IPS-18a (cell line): ENCODE measurements at regions not wholly inside any gene's neighbourhood (a gene's known extent, or its start where the extent isn't known, plus 50 kb on each side); places are given as distances from the start of the nearest gene placed in this dataset.

Experiments
- H3K27ac ChIP-seq: one replicate; pipeline ENCODE4 v1.5.1; 2013; ENCODE audit warnings: low read length
- H3K27me3 ChIP-seq: one replicate; pipeline ENCODE4 v1.6.1; 2013; ENCODE audit warnings: mild to moderate bottlenecking, low read length; ENCODE audit not compliant: control insufficient read depth, insufficient read depth
- H3K36me3 ChIP-seq: one replicate; pipeline ENCODE4 v1.6.1; 2013; ENCODE audit warnings: low read depth, low read length; ENCODE audit not compliant: control insufficient read depth
- H3K4me1 ChIP-seq: one replicate; pipeline ENCODE4 v1.6.1; 2013; ENCODE audit warnings: low read depth, low read length; ENCODE audit not compliant: control insufficient read depth
- H3K4me3 ChIP-seq: one replicate; pipeline ENCODE4 v1.5.1; 2013; ENCODE audit warnings: low read length
- H3K9ac ChIP-seq: one replicate; pipeline ENCODE4 v1.6.1; 2013; ENCODE audit warnings: mild to moderate bottlenecking, low read length, moderate library complexity
- H3K9me3 ChIP-seq: one replicate; pipeline ENCODE4 v1.6.1; 2013; ENCODE audit warnings: low read depth, low read length; ENCODE audit not compliant: control insufficient read depth

- Histone ChIP-seq H3K36me3 (no peaks in the 10 kb centered on the region), H3K4me1 (no peaks in the 10 kb centered on the region), H3K4me3 (no peak overlapping the region), H3K9ac (no peak overlapping the region), H3K27ac (no peak overlapping the region), H3K27me3 (no peaks in the 10 kb centered on the region), H3K9me3 (no peaks in the 10 kb centered on the region)
Observed at GRCh38 chr5:104170926-104171325, 608.3 kb upstream of the NUDT12 start.

GRCh38 chr5:104146652-104147051 is 584.1 kb upstream of the NUDT12 start:
- no peaks in the 10 kb centered on the region for H3K36me3 ChIP-seq
- H3K9ac ChIP-seq = no peak overlapping the region
- H3K9me3 ChIP-seq = no peaks in the 10 kb centered on the region
- no peaks in the 10 kb centered on the region for H3K4me1 ChIP-seq
- no peaks in the 10 kb centered on the region for H3K27me3 ChIP-seq
- no peak overlapping the region for H3K4me3 ChIP-seq
- H3K27ac ChIP-seq = no peak overlapping the region

DNA sequence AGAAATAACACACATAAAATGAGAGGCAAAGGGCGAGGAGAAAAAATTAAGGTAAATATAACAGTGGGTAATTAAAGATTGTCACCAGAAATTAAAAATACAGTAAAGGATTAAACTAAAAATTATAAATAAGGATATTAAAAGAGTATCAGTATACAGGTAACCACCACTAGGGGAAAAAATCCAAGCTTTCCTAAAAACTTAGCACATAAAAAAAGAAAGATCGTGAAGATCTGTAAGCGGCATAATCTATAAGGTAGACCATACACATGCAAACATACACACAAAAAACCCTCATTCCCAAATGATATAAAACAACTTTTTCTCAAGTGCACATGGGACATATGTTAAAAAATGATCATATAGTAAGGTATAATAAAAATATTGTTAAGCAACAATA is 577.3 kb upstream of the NUDT12 start:
- Histone ChIP-seq H3K4me1 (no peaks in the 10 kb centered on the region), H3K27me3 (no peaks in the 10 kb centered on the region), H3K36me3 (no peaks in the 10 kb centered on the region), H3K4me3 (no peak overlapping the region), H3K9me3 (no peaks in the 10 kb centered on the region), H3K27ac (no peak overlapping the region), H3K9ac (no peak overlapping the region)

DNA sequence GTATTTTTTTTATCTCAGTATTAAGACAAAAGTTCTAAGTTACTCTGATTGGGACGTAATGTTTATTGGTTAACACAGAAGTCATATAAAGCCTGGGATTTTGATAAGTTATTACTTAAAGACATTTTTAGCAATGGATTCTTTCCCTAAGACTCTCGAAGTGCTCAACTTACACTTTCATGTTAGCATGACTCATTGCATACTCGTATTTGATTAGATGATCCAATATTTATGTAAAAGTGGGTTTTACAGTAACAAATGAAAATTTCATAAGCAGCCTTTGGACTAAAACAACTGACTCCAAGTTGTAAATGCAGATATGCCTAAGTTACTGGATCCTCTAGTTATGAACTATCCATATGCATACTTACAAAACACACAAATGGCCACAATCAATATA is 567.7 kb upstream of the NUDT12 start:
- Histone ChIP-seq H3K9ac (no peak overlapping the region), H3K9me3 (peaks cover 10% of the 10 kb centered on the region), H3K27me3 (no peaks in the 10 kb centered on the region), H3K36me3 (no peaks in the 10 kb centered on the region), H3K27ac (no peak overlapping the region), H3K4me1 (no peaks in the 10 kb centered on the region), H3K4me3 (no peak overlapping the region)

DNA sequence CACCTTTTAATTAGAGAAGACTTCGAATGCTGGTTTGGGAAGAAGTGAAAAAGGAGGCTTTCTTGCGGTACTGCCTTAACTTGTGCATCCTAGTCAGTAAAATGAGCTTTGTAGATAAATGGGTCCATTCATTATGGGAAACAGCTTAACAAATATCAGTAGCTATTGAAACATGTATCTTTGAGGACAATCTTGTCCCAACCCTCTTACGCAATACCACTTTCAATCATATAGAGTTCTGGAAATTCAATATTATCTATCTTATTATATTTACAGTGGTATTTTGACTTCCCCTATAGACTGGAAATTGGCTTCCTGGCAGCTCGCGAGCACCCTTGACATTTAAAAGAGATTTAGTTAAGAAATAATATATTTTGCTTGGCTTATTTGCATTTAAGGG is 565.8 kb upstream of the NUDT12 start:
- H3K9ac ChIP-seq = no peak overlapping the region
- H3K27ac ChIP-seq = no peak overlapping the region
- no peaks in the 10 kb centered on the region for H3K4me1 ChIP-seq
- H3K4me3 ChIP-seq = no peak overlapping the region
- H3K27me3 ChIP-seq = no peaks in the 10 kb centered on the region
- no peaks in the 10 kb centered on the region for H3K36me3 ChIP-seq
- H3K9me3 ChIP-seq = no peaks in the 10 kb centered on the region

DNA sequence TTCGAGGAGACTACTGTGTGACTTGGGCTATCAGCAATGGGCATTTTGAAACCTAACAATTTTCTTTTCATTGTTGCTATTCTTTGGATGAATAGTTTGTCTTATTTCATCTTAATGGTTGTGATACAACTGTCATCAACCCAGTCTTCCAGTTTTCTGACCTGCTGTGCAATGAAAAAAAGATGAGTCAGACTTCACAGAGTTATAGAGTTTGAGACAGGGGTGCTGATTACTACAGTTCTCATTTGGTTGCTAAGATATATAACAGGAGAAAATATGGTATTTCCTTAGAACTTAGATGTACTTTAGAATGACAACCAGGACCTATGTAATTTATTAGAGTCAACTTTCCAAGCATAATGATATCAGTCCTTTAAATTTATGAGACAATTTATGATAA is 564.4 kb upstream of the NUDT12 start:
- no peaks in the 10 kb centered on the region for H3K36me3 ChIP-seq
- H3K27me3 ChIP-seq = no peaks in the 10 kb centered on the region
- H3K4me1 ChIP-seq = no peaks in the 10 kb centered on the region
- no peaks in the 10 kb centered on the region for H3K9me3 ChIP-seq
- H3K9ac ChIP-seq = no peak overlapping the region
- H3K4me3 ChIP-seq = no peak overlapping the region
- H3K27ac ChIP-seq = no peak overlapping the region

GRCh38 chr5:104119529-104119928 is 556.9 kb upstream of the NUDT12 start:
- Histone ChIP-seq H3K4me3 (no peak overlapping the region), H3K36me3 (no peaks in the 10 kb centered on the region), H3K27ac (no peak overlapping the region), H3K27me3 (no peaks in the 10 kb centered on the region), H3K9ac (no peak overlapping the region), H3K4me1 (no peaks in the 10 kb centered on the region), H3K9me3 (no peaks in the 10 kb centered on the region)

- H3K27ac ChIP-seq = no peak overlapping the region
- no peak overlapping the region for H3K4me3 ChIP-seq
- H3K27me3 ChIP-seq = no peaks in the 10 kb centered on the region
- no peak overlapping the region for H3K9ac ChIP-seq
- H3K9me3 ChIP-seq = no peaks in the 10 kb centered on the region
- H3K36me3 ChIP-seq = no peaks in the 10 kb centered on the region
- no peaks in the 10 kb centered on the region for H3K4me1 ChIP-seq
Observed at GRCh38 chr5:104111632-104112031, 549.0 kb upstream of the NUDT12 start.

DNA sequence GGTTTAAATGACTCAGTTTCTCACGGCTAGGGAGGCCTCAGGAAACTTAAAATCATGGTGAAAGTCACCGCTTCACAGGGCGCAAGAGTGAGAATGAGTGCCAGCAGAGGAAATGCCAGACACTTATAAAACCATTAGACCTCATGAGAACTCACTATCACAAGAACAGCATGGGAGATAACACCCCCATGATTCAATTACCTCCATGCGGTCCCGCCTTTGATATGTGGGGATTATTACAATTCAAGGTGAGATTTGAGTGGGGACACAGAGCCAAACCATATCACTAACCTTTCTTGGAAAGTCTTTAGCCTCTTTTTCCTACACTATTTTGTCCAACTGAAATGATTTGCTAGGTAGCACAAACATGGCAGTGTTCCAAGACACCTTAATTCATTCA is 533.9 kb upstream of the NUDT12 start:
- Histone ChIP-seq H3K4me3 (no peak overlapping the region), H3K9me3 (no peaks in the 10 kb centered on the region), H3K4me1 (no peaks in the 10 kb centered on the region), H3K27ac (no peak overlapping the region), H3K27me3 (no peaks in the 10 kb centered on the region), H3K36me3 (no peaks in the 10 kb centered on the region), H3K9ac (no peak overlapping the region)

GRCh38 chr5:104095527-104095926 is 532.9 kb upstream of the NUDT12 start:
- Histone ChIP-seq H3K4me1 (no peaks in the 10 kb centered on the region), H3K9me3 (no peaks in the 10 kb centered on the region), H3K36me3 (no peaks in the 10 kb centered on the region), H3K9ac (no peak overlapping the region), H3K27me3 (no peaks in the 10 kb centered on the region), H3K27ac (no peak overlapping the region), H3K4me3 (no peak overlapping the region)

DNA sequence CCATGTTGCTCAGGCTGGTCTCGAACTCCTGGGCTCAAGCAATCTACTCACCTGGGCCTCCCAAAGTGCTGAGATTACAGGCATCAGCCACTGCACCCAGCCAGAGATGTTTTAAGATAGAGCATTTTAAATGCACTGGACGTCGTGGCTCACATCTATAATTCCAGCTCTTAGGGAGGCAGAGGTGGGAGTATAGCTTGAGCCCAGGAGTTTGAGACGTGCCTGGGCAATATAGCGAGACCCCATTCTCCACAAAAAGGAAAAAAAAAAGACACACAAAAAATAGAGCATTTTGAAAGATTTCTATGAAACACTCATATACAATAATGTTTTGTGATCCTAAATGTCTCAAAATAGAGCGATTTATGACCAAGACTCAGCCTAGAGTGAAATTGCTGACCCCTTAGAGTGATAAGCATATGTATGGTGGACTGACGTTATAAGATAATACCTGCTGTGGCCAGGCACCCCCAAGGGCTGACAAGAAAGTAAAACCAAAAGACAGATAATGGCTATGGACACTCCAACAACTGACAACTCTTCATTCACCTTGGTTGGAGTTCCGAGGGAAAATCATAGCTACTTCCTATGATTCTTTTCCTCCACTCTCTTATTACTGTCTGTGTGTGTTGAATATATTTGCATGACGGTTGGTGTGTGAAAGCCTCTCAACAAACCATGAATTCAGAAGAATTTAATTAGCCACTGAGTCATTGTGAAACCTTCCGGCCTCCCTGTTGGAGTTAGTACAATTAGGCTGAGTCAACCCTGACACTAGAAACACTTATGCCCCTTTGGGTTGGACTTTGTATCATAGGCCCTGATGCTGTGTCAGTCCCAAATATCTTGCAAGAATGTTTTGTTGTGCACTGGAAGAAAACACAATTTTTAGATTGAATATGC is 526.5 kb upstream of the NUDT12 start:
- no peaks in the 10 kb centered on the region for H3K4me1 ChIP-seq
- no peaks in the 10 kb centered on the region for H3K9me3 ChIP-seq
- no peaks in the 10 kb centered on the region for H3K36me3 ChIP-seq
- no peak overlapping the region for H3K4me3 ChIP-seq
- H3K27ac ChIP-seq = no peak overlapping the region
- no peaks in the 10 kb centered on the region for H3K27me3 ChIP-seq
- no peak overlapping the region for H3K9ac ChIP-seq

- Histone ChIP-seq H3K36me3 (no peaks in the 10 kb centered on the region), H3K27ac (no peak overlapping the region)
Observed at GRCh38 chr5:104084896-104085295, 522.3 kb upstream of the NUDT12 start.

More at GRCh38 chr5:104084896-104085295, 522.3 kb upstream of the NUDT12 start:
- Histone ChIP-seq H3K9ac (no peak overlapping the region), H3K9me3 (no peaks in the 10 kb centered on the region), H3K4me3 (no peak overlapping the region), H3K27me3 (no peaks in the 10 kb centered on the region), H3K4me1 (peaks cover 3% of the 10 kb centered on the region)
